ENCODE measurements at regions not wholly inside any gene's neighbourhood (a gene's known extent, or its start where the extent isn't known, plus 50 kb on each side); places are given as distances from the start of the nearest gene placed in this dataset.

GRCh38 chr11:128206461-128206860 is 380.9 kb downstream of the ETS1 start:
- Histone ChIP-seq H3K79me2 (replicated peaks; ENCODE audit: insufficient read depth, low read length) (no peaks in the 10 kb centered on the region), H3K9me2 (ENCODE audit: insufficient read depth, low read length) (no peaks in the 10 kb centered on the region), H4K20me1 (ENCODE audit: insufficient read depth) (no peaks in the 10 kb centered on the region), H3K27ac (ENCODE audit: low read length) (no peak overlapping the region), H3K4me3 (ENCODE audit: low read length) (no peak overlapping the region), H3K9me3 (ENCODE audit: low read length) (no peaks in the 10 kb centered on the region), H2AFZ (ENCODE audit: low read depth, low read length) (no peak overlapping the region), H3K9ac (ENCODE audit: low read length) (no peak overlapping the region), H3F3A (ENCODE audit: insufficient read depth, low read length, poor library complexity, severe bottlenecking) (no peaks in the 10 kb centered on the region), H3K36me3 (ENCODE audit: insufficient read depth, low read length) (no peaks in the 10 kb centered on the region), H3K4me2 (ENCODE audit: low read length) (no peak overlapping the region), H3K27me3 (ENCODE audit: insufficient read depth, low read depth, low read length) (no peaks in the 10 kb centered on the region)
- TF ChIP-seq EP300 (conservative IDR thresholded peaks at IDR 0.05; ENCODE audit: poor library complexity, severe bottlenecking) = no peak
- TF ChIP-seq REST (IDR thresholded peaks at IDR 0.05; ENCODE audit: borderline replicate concordance) = no peak
- no peak for TF ChIP-seq SMC3 (conservative IDR thresholded peaks at IDR 0.05; ENCODE audit: poor library complexity)
- TF ChIP-seq, protein P1, sequence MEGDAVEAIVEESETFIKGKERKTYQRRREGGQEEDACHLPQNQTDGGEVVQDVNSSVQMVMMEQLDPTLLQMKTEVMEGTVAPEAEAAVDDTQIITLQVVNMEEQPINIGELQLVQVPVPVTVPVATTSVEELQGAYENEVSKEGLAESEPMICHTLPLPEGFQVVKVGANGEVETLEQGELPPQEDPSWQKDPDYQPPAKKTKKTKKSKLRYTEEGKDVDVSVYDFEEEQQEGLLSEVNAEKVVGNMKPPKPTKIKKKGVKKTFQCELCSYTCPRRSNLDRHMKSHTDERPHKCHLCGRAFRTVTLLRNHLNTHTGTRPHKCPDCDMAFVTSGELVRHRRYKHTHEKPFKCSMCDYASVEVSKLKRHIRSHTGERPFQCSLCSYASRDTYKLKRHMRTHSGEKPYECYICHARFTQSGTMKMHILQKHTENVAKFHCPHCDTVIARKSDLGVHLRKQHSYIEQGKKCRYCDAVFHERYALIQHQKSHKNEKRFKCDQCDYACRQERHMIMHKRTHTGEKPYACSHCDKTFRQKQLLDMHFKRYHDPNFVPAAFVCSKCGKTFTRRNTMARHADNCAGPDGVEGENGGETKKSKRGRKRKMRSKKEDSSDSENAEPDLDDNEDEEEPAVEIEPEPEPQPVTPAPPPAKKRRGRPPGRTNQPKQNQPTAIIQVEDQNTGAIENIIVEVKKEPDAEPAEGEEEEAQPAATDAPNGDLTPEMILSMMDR (IDR thresholded peaks at IDR 0.05; ENCODE audit: poor library complexity, severe bottlenecking) = no peak
- TF ChIP-seq TAF1 (IDR thresholded peaks at IDR 0.05; ENCODE audit: low read depth) = no peak
- TF ChIP-seq RAD21 (conservative IDR thresholded peaks at IDR 0.05) = no peak
- no peak for TF ChIP-seq POLR2AphosphoS5 (IDR thresholded peaks at IDR 0.05)
- TF ChIP-seq MXI1 (conservative IDR thresholded peaks at IDR 0.05; ENCODE audit: poor library complexity, severe bottlenecking) = no peak
- no peak for TF ChIP-seq EZH2 (IDR thresholded peaks at IDR 0.05; ENCODE audit: borderline replicate concordance, insufficient read depth, low read length, poor library complexity, severe bottlenecking)

DNA sequence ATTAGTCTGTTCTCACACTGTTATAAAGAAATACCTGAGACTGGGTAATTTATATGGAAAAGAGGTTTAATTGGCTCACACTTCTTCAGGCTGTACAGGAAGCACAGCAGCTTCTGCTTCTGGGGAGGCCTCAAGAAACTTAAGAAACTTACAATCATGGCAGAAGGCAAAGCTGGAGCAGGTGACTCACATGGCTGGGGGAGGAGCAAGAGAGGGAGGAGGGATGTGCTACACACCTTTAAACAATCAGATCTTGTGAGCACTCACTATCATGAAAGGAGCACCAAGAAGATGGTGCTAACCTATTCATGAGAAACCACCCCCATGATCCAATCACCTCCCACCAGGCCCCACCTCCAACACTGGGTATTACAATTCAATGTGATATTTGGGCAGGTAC is 381.6 kb downstream of the ETS1 start:
- Histone ChIP-seq H3K79me2 (replicated peaks; ENCODE audit: insufficient read depth, low read length) (no peaks in the 10 kb centered on the region), H3K9me2 (ENCODE audit: insufficient read depth, low read length) (no peaks in the 10 kb centered on the region), H2AFZ (ENCODE audit: low read depth, low read length) (no peak overlapping the region), H3K9me3 (ENCODE audit: low read length) (no peaks in the 10 kb centered on the region), H3K4me2 (ENCODE audit: low read length) (no peak overlapping the region), H3K9ac (ENCODE audit: low read length) (no peak overlapping the region), H3F3A (ENCODE audit: insufficient read depth, low read length, poor library complexity, severe bottlenecking) (no peaks in the 10 kb centered on the region), H3K27me3 (ENCODE audit: insufficient read depth, low read depth, low read length) (no peaks in the 10 kb centered on the region), H3K27ac (ENCODE audit: low read length) (no peak overlapping the region), H3K36me3 (ENCODE audit: insufficient read depth, low read length) (no peaks in the 10 kb centered on the region), H3K4me3 (ENCODE audit: low read length) (no peak overlapping the region), H4K20me1 (ENCODE audit: insufficient read depth) (no peaks in the 10 kb centered on the region)
- TF ChIP-seq REST (IDR thresholded peaks at IDR 0.05; ENCODE audit: borderline replicate concordance) = no peak
- no peak for TF ChIP-seq TAF1 (IDR thresholded peaks at IDR 0.05; ENCODE audit: low read depth)
- TF ChIP-seq POLR2AphosphoS5 (IDR thresholded peaks at IDR 0.05) = no peak
- no peak for TF ChIP-seq SMC3 (conservative IDR thresholded peaks at IDR 0.05; ENCODE audit: poor library complexity)
- TF ChIP-seq RAD21 (conservative IDR thresholded peaks at IDR 0.05) = no peak
- TF ChIP-seq MXI1 (conservative IDR thresholded peaks at IDR 0.05; ENCODE audit: poor library complexity, severe bottlenecking) = no peak
- TF ChIP-seq EZH2 (IDR thresholded peaks at IDR 0.05; ENCODE audit: borderline replicate concordance, insufficient read depth, low read length, poor library complexity, severe bottlenecking) = no peak
- TF ChIP-seq EP300 (conservative IDR thresholded peaks at IDR 0.05; ENCODE audit: poor library complexity, severe bottlenecking) = no peak
- TF ChIP-seq, protein P1 (IDR thresholded peaks at IDR 0.05; ENCODE audit: poor library complexity, severe bottlenecking) = no peak
